SJSA1 (cell line): ENCODE measurements at regions not wholly inside any gene's neighbourhood (a gene's known extent, or its start where the extent isn't known, plus 50 kb on each side); places are given as distances from the start of the nearest gene placed in this dataset.

Experiments
- DNase-seq, 2 experiments: peaks; one replicate each; pipeline ENCODE4 v3.0.0-alpha.2; 2015 to 2020; ENCODE audit warnings: low spot score in 2 of 2, low read depth in 1 of 2
- H3K27ac ChIP-seq: fragments of 250-450 bp; sonication (Bioruptor Pico); 2 replicates; pipeline ENCODE4 v1.5.1; 2020; ENCODE audit warnings: mild to moderate bottlenecking, moderate library complexity
- H3K27me3 ChIP-seq: fragments of 250-450 bp; sonication (Bioruptor Pico); replicated peaks from 2 replicates; pipeline ENCODE4 v1.5.1; 2020; ENCODE audit warnings: mild to moderate bottlenecking, moderate library complexity
- H3K36me3 ChIP-seq: fragments of 250-450 bp; sonication (Bioruptor Pico); 2 replicates; pipeline ENCODE4 v1.5.1; 2020; ENCODE audit warnings: mild to moderate bottlenecking
- H3K4me1 ChIP-seq: fragments of 250-450 bp; sonication (Bioruptor Pico); replicated peaks from 2 replicates; pipeline ENCODE4 v1.6.1; 2021; ENCODE audit warnings: mild to moderate bottlenecking
- H3K4me3 ChIP-seq: fragments of 250-450 bp; sonication (Bioruptor Pico); 2 replicates; pipeline ENCODE4 v1.5.1; 2020; ENCODE audit warnings: mild to moderate bottlenecking
- H3K9me3 ChIP-seq: fragments of 250-450 bp; sonication (Bioruptor Pico); replicated peaks from 2 replicates; pipeline ENCODE4 v1.5.1; 2020; ENCODE audit warnings: mild to moderate bottlenecking

DNA sequence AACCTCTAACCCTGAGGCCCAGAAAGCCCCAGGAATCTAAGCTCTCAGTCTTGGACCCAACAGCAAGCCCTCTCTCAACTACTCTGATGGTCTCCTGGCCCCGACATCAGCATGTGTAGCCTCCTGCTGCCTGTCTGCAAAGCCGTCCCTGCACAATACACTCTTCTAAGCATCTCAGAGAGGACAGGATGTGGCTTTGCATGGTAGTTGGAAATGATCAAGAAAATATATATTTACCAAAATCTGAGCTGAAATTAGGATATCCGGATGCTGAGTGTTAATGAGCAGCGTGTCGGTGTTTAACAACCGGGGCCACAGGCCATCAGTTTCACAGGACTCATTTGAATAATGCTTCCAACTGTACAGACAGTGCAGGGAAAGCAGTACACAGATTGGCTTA, 59.1 kb upstream of the SIM2 start:
- Histone ChIP-seq H3K27me3 (no peaks in the 10 kb centered on the region), H3K36me3 (no peaks in the 10 kb centered on the region), H3K4me3 (no peak overlapping the region), H3K27ac (no peak overlapping the region), H3K4me1 (no peaks in the 10 kb centered on the region; the same call in 1 of the 2 replicates), H3K9me3 (no peaks in the 10 kb centered on the region; the same call in 1 of the 2 replicates)
- DNase-seq = no peak

GRCh38 chr21:36640174-36640720, 58.7 kb upstream of the SIM2 start:
- no peak for DNase-seq
- Histone ChIP-seq H3K9me3 (no peaks in the 10 kb centered on the region; the same call in 1 of the 2 replicates), H3K4me1 (no peaks in the 10 kb centered on the region; the same call in 1 of the 2 replicates), H3K27me3 (no peaks in the 10 kb centered on the region), H3K36me3 (no peaks in the 10 kb centered on the region), H3K27ac (no peak overlapping the region), H3K4me3 (no peak overlapping the region)

DNA sequence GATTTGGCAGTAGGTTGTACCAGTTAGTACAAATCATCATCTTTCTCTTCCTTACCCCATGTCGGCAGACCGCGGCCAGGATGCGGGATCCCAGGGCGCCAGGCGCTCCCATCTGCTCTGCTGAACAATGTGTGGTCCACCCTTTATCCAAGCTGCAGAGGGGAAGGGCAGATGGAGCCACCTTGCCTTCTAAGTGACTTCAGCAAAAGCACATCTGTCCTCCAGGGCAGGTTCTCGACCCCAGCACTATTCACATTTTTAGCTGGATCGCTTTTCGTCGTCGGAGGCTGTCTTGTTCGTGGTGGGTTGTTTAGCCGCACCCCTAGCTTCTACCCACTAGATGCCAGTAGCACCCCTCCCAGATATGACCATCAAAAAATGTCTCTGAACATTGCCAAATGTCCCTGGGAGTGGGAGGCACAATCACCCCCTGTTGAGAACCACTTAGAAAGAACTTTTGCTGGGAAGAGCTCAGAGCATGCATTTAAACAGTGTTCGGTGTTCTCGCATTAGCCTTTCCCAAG, 58.1 kb upstream of the SIM2 start:
- no peaks in the 10 kb centered on the region for H3K36me3 ChIP-seq
- DNase-seq = no peak
- H3K27ac ChIP-seq = no peak overlapping the region

DNA sequence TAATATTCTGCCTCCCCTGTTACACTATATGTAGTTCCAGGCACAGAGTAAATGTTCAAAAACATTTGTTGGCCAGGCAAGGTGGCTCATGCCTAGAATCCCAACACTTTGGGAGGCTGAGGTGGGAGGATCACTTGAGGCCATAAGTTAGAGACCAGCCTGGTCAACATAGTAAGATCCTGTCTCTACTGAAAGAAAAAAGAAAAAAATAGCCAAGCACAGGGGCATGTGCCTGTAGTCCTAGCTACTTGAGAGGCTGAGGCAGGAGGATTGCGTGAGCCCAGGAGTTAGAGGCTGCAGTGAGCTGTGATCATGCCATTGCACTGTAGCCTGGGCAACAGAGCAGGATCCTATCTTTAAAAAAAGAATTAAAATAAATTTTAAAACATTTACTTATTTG, 57.6 kb upstream of the SIM2 start:
- Histone ChIP-seq H3K27ac (no peak overlapping the region), H3K4me3 (no peak overlapping the region), H3K36me3 (no peaks in the 10 kb centered on the region), H3K4me1 (no peaks in the 10 kb centered on the region; the same call in 1 of the 2 replicates), H3K27me3 (no peaks in the 10 kb centered on the region), H3K9me3 (no peaks in the 10 kb centered on the region; the same call in 1 of the 2 replicates)
- DNase-seq = no peak

More for the DNA sequence above, 58.1 kb upstream of the SIM2 start:
- Histone ChIP-seq H3K9me3 (no peaks in the 10 kb centered on the region; the same call in 1 of the 2 replicates), H3K27me3 (no peaks in the 10 kb centered on the region), H3K4me1 (no peaks in the 10 kb centered on the region; the same call in 1 of the 2 replicates), H3K4me3 (no peak overlapping the region)

DNA sequence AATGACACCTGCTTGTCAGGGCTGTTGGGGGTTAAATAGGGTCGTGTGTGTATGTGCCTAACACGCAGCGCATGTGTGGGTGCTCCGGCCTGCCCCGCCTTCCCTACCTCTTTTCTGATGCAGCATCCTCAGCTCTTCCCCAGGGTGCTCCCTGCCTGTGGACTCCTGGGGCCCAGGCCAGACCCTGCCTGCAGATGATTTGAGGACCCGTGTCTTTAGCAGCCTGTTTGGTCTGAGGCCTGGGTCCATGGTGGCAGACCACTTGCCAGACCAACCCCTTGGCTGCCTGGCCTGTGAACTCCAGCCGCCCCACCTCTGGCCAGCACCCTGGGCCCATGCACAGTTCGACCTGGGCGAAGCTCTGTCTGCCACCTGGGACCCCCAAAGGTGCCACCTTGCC, 57.0 kb upstream of the SIM2 start:
- H3K36me3 ChIP-seq = no peaks in the 10 kb centered on the region
- H3K9me3 ChIP-seq = no peaks in the 10 kb centered on the region
- no peak overlapping the region for H3K4me3 ChIP-seq
- H3K4me1 ChIP-seq = peaks cover 1% of the 10 kb centered on the region
- no peak for DNase-seq
- H3K27me3 ChIP-seq = no peaks in the 10 kb centered on the region
- no peak overlapping the region for H3K27ac ChIP-seq

GRCh38 chr21:36642777-36643176, 56.1 kb upstream of the SIM2 start:
- H3K36me3 ChIP-seq = no peaks in the 10 kb centered on the region
- H3K9me3 ChIP-seq = no peaks in the 10 kb centered on the region
- H3K27ac ChIP-seq = no peak overlapping the region
- no peak for DNase-seq
- peaks cover 10% of the 10 kb centered on the region for H3K4me1 ChIP-seq
- H3K4me3 ChIP-seq = no peak overlapping the region
- H3K27me3 ChIP-seq = no peaks in the 10 kb centered on the region

- no peak for DNase-seq
- Histone ChIP-seq H3K36me3 (no peaks in the 10 kb centered on the region), H3K27ac (no peak overlapping the region), H3K4me3 (no peak overlapping the region), H3K9me3 (no peaks in the 10 kb centered on the region), H3K27me3 (no peaks in the 10 kb centered on the region), H3K4me1 (peaks cover 14% of the 10 kb centered on the region)
Observed at GRCh38 chr21:36643374-36644250, 55.3 kb upstream of the SIM2 start.

DNA sequence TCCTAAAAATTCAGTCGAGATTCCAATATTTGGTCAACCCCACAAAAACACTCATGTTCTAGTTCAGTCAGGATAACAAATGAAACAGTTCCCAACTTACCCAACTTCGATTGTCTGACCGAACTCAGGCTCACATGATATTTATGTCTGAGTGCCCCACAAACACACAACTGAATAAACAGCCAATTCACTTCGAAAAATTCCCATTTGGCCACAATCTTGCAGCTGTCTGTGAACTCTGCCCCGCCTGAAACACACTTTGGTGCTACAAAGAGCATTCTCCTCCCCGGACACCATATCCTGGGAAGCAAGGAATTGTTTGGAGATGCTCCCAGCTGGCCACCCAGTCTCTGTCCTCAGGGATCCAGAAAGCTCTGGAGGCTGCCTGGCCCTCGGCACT, 52.9 kb upstream of the SIM2 start:
- H3K9me3 ChIP-seq = no peaks in the 10 kb centered on the region

GRCh38 chr21:36646645-36647044, 52.3 kb upstream of the SIM2 start:
- DNase-seq = no peak
- no peaks in the 10 kb centered on the region for H3K9me3 ChIP-seq
- H3K36me3 ChIP-seq = no peaks in the 10 kb centered on the region
- no peaks in the 10 kb centered on the region for H3K27me3 ChIP-seq
- peaks cover 14% of the 10 kb centered on the region for H3K4me1 ChIP-seq
- no peak overlapping the region for H3K27ac ChIP-seq
- no peak overlapping the region for H3K4me3 ChIP-seq

More for the DNA sequence above, 52.9 kb upstream of the SIM2 start:
- H3K27me3 ChIP-seq = no peaks in the 10 kb centered on the region
- no peak overlapping the region for H3K4me3 ChIP-seq
- H3K36me3 ChIP-seq = no peaks in the 10 kb centered on the region
- DNase-seq = no peak
- peaks cover 14% of the 10 kb centered on the region for H3K4me1 ChIP-seq
- H3K27ac ChIP-seq = no peak overlapping the region

DNA sequence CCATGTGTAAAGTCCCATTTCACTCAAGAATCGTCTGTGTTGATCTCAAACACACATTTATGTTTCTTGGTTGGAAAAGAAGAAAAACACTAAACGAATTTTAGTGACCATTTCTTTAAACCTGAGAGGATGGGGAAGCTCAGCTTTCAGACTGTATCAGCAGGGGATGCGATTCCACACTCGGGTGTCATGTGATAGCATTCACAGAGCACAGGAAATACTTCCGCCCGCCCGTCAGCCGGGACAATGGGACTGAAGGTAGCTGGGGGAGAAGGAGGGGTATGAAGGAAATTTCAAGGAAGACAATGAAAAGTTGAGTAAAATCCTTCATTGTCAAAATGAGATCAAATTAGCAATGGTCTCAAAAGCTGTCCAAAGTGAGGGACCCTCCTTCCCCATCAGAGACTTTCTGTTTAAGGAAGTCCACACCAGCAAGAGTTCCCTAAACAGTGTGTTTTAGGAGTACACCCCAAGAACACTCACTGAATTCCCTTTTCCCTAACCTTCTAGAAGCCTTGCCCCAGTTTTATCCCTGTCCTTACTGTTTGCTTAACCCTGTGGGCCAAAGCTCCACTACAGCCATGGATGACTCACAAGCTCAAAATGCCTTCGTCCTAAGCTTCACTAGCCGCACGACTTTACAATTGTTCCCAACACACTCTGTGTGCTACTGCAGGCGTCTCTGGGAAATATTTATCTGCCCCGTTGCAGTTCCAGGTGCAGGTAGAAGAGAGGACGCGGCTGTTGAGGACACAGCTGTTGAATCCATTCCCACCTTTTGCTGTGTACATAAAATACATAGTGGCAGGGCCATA, 51.4 kb upstream of the SIM2 start:
- Histone ChIP-seq H3K4me1 (peaks cover 14% of the 10 kb centered on the region), H3K27me3 (no peaks in the 10 kb centered on the region), H3K9me3 (no peaks in the 10 kb centered on the region), H3K4me3 (no peak overlapping the region), H3K36me3 (no peaks in the 10 kb centered on the region), H3K27ac (peak overlapping the region; percentile 92)
- peak; percentile 71 for DNase-seq
